ENCODE measurements at regions not wholly inside any gene's neighbourhood (a gene's known extent, or its start where the extent isn't known, plus 50 kb on each side); places are given as distances from the start of the nearest gene placed in this dataset.

GRCh38 chr9:75390951-75391350 is 302.6 kb downstream of the OSTF1 start (continued):
- TF ChIP-seq, protein P1, sequence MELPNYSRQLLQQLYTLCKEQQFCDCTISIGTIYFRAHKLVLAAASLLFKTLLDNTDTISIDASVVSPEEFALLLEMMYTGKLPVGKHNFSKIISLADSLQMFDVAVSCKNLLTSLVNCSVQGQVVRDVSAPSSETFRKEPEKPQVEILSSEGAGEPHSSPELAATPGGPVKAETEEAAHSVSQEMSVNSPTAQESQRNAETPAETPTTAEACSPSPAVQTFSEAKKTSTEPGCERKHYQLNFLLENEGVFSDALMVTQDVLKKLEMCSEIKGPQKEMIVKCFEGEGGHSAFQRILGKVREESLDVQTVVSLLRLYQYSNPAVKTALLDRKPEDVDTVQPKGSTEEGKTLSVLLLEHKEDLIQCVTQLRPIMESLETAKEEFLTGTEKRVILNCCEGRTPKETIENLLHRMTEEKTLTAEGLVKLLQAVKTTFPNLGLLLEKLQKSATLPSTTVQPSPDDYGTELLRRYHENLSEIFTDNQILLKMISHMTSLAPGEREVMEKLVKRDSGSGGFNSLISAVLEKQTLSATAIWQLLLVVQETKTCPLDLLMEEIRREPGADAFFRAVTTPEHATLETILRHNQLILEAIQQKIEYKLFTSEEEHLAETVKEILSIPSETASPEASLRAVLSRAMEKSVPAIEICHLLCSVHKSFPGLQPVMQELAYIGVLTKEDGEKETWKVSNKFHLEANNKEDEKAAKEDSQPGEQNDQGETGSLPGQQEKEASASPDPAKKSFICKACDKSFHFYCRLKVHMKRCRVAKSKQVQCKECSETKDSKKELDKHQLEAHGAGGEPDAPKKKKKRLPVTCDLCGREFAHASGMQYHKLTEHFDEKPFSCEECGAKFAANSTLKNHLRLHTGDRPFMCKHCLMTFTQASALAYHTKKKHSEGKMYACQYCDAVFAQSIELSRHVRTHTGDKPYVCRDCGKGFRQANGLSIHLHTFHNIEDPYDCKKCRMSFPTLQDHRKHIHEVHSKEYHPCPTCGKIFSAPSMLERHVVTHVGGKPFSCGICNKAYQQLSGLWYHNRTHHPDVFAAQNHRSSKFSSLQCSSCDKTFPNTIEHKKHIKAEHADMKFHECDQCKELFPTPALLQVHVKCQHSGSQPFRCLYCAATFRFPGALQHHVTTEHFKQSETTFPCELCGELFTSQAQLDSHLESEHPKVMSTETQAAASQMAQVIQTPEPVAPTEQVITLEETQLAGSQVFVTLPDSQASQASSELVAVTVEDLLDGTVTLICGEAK (IDR thresholded peaks at IDR 0.05): no peak
- TF ChIP-seq, protein P1 (CRISPR knock-in tag; IDR thresholded peaks at IDR 0.05): no peak
- TF ChIP-seq, protein P2, sequence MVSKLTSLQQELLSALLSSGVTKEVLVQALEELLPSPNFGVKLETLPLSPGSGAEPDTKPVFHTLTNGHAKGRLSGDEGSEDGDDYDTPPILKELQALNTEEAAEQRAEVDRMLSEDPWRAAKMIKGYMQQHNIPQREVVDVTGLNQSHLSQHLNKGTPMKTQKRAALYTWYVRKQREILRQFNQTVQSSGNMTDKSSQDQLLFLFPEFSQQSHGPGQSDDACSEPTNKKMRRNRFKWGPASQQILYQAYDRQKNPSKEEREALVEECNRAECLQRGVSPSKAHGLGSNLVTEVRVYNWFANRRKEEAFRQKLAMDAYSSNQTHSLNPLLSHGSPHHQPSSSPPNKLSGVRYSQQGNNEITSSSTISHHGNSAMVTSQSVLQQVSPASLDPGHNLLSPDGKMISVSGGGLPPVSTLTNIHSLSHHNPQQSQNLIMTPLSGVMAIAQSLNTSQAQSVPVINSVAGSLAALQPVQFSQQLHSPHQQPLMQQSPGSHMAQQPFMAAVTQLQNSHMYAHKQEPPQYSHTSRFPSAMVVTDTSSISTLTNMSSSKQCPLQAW (CRISPR knock-in tag; IDR thresholded peaks at IDR 0.05): no peak
- TF ChIP-seq PHB2 (IDR thresholded peaks at IDR 0.05; ENCODE audit: partially characterized antibody) (no peak), ZNF503 (CRISPR knock-in tag; IDR thresholded peaks at IDR 0.05) (no peak), PAF1 (CRISPR knock-in tag; IDR thresholded peaks at IDR 0.05) (no peak), ARNT2 (CRISPR knock-in tag; IDR thresholded peaks at IDR 0.05; ENCODE audit: low read depth) (no peak), ZNF782 (CRISPR knock-in tag; IDR thresholded peaks at IDR 0.05; ENCODE audit: borderline replicate concordance) (no peak)
